ENCODE measurements at regions not wholly inside any gene's neighbourhood (a gene's known extent, or its start where the extent isn't known, plus 50 kb on each side); places are given as distances from the start of the nearest gene placed in this dataset.
A peak's percentile ranks its signal among the peaks of the same experiment; 100 is the strongest.

- H3K9me3 ChIP-seq, result no peaks in the 10 kb centered on the region
- DNase-seq, result no peak
- H3K4me3 ChIP-seq, result peak overlapping the region in 2 of 3 donors; percentile 18 to 19
- 14% methylated on average over 1 of the region's 1 CpG for WGBS (ENCODE audit: insufficient coverage, low coverage, low lambda C conversion rate, missing lambda C conversion rate)
- ATAC-seq, result peak; percentile 20 to 71 (median 51)
- H3K36me3 ChIP-seq, result peaks cover 0 to 13% (median 7%) of the 10 kb centered on the region in 4 donors
- peak overlapping the region in 2 of 3 donors; percentile 39 to 41 for H3K27ac ChIP-seq
- no peaks in the 10 kb centered on the region for H3K27me3 ChIP-seq
- peaks cover 0 to 31% (median 9%) of the 10 kb centered on the region in 4 donors for H3K4me1 ChIP-seq
- TF ChIP-seq CTCF (IDR thresholded peaks at IDR 0.05), result no peak
- no peak for TF ChIP-seq POLR2A (IDR thresholded peaks at IDR 0.05)
- intact Hi-C loops (cut with DNase I), result no loop called here
Measured at GRCh38 chr6:71411882-71412281, 123.3 kb downstream of the OGFRL1 start.

GRCh38 chr6:71412559-71413140 lies 124.0 kb downstream of the OGFRL1 start:
- 64% methylated on average over 4 of the region's 4 CpGs for WGBS (ENCODE audit: insufficient coverage, low coverage, low lambda C conversion rate, missing lambda C conversion rate)
- no peak overlapping the region for H3K4me3 ChIP-seq
- peak overlapping the region in 2 of 3 donors; percentile 41 to 46 for H3K27ac ChIP-seq
- intact Hi-C loops (cut with DNase I), result no loop called here
- no peaks in the 10 kb centered on the region for H3K27me3 ChIP-seq
- H3K9me3 ChIP-seq, result no peaks in the 10 kb centered on the region
- ATAC-seq (peak; percentile 20 to 52 (median 42)), DNase-seq (no peak)
- peaks cover 0 to 15% (median 9%) of the 10 kb centered on the region in 4 donors for H3K36me3 ChIP-seq
- peaks cover 0 to 31% (median 10%) of the 10 kb centered on the region in 4 donors for H3K4me1 ChIP-seq
- no peak for TF ChIP-seq POLR2A (IDR thresholded peaks at IDR 0.05)
- TF ChIP-seq CTCF (IDR thresholded peaks at IDR 0.05), result no peak

- Histone ChIP-seq H3K36me3 (peaks cover 0 to 15% (median 9%) of the 10 kb centered on the region in 4 donors), H3K27ac (peak overlapping the region in 2 of 3 donors; percentile 28 to 46), H3K9me3 (no peaks in the 10 kb centered on the region), H3K4me3 (peak overlapping the region in 2 of 3 donors; percentile 18 to 26), H3K4me1 (peaks cover 0 to 39% (median 15%) of the 10 kb centered on the region in 4 donors), H3K27me3 (no peaks in the 10 kb centered on the region)
- 26% methylated on average over 3 of the region's 3 CpGs for WGBS (ENCODE audit: insufficient coverage, low coverage, low lambda C conversion rate, missing lambda C conversion rate)
- intact Hi-C loops (cut with DNase I), result no loop called here
- DNase-seq, result no peak
- peak; percentile 69 to 79 (median 70) for ATAC-seq
- TF ChIP-seq POLR2A (IDR thresholded peaks at IDR 0.05), result no peak
- no peak for TF ChIP-seq CTCF (IDR thresholded peaks at IDR 0.05)
Measured at GRCh38 chr6:71414486-71414885, 125.9 kb downstream of the OGFRL1 start.

GRCh38 chr6:71419217-71420094 lies 130.8 kb downstream of the OGFRL1 start:
- peak; percentile 7 to 28 (median 14) for ATAC-seq
- peaks cover 0 to 12% (median 4%) of the 10 kb centered on the region in 4 donors for H3K4me1 ChIP-seq
- peaks cover 0 to 15% (median 9%) of the 10 kb centered on the region in 4 donors for H3K36me3 ChIP-seq
- TF ChIP-seq CTCF (IDR thresholded peaks at IDR 0.05), result no peak
- TF ChIP-seq POLR2A (IDR thresholded peaks at IDR 0.05), result no peak
- H3K9me3 ChIP-seq, result no peaks in the 10 kb centered on the region
- no peaks in the 10 kb centered on the region for H3K27me3 ChIP-seq
- peak overlapping the region; percentile 79 to 91 (median 88) for H3K27ac ChIP-seq
- peak overlapping the region; percentile 79 to 92 (median 92) for H3K4me3 ChIP-seq
- intact Hi-C loops (cut with DNase I), result no loop called here
- DNase-seq, result peak in 2 of 3 donors; percentile 31 to 52
- WGBS (ENCODE audit: insufficient coverage, low coverage, low lambda C conversion rate, missing lambda C conversion rate), result 17% methylated on average over 25 of the region's 36 CpGs
